ENCODE measurements at regions not wholly inside any gene's neighbourhood (a gene's known extent, or its start where the extent isn't known, plus 50 kb on each side); places are given as distances from the start of the nearest gene placed in this dataset.

DNA sequence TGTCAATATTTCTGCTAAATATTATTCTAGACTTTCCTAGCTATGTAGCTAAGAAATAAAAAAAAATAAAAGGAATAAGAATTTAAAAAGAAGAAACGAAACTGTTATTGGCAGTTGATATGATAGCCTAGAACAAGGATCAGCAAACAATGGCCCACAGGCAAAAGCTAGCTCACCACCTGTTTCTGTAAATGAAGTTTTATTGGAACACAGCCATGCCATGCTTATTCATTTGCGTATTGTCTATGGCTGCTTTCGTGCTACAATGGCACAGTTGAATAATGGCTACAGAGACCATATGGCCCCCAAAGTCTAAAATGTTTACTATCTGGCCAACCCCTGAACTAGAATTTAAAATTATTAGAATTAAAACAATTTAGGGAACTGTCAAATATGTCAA is 952.6 kb upstream of the MAP3K7 start:
- no peak overlapping the region for H3K4me3 ChIP-seq (ENCODE audit: low read length)
- H3K36me3 ChIP-seq (ENCODE audit: control insufficient read depth, insufficient read depth, low read length): no peaks in the 10 kb centered on the region
- no peak for DNase-seq (ENCODE audit: low read depth, low spot score)
- no peaks in the 10 kb centered on the region for H3K4me1 ChIP-seq (ENCODE audit: control insufficient read depth, insufficient read depth, low read length)
- WGBS (ENCODE audit: insufficient coverage, insufficient read length): no CpG with 5 or more reads among the region's 3 CpGs
- H3K9me3 ChIP-seq (ENCODE audit: control insufficient read depth, insufficient read depth, low read length): no peaks in the 10 kb centered on the region
- no peaks in the 10 kb centered on the region for H3K27me3 ChIP-seq (ENCODE audit: control insufficient read depth, insufficient read depth, low read length)
- no peak overlapping the region for H3K27ac ChIP-seq (ENCODE audit: low read length)

DNA sequence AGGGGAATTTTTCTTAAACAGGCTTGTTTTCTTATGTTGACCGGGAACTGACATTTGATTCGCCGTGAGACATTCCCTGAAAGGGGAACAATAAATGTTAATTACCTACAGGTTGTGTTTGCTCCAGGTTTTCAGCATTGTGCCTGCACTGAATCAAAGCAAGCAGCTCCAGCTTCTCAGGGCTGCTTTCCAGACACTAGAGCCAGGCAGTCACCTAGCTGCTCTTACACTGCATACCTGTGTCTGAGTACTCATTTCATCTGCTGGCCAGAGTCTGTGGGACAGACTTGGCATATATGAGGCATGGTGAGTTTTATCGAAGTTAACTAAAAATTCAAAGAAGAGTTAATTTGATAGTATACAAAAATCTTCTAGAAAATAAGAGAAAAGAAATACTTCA is 951.8 kb upstream of the MAP3K7 start:
- DNase-seq (ENCODE audit: low read depth, low spot score): no peak
- H3K36me3 ChIP-seq (ENCODE audit: control insufficient read depth, insufficient read depth, low read length): no peaks in the 10 kb centered on the region
- WGBS (ENCODE audit: insufficient coverage, insufficient read length): no CpG with 5 or more reads among the region's 4 CpGs

DNA sequence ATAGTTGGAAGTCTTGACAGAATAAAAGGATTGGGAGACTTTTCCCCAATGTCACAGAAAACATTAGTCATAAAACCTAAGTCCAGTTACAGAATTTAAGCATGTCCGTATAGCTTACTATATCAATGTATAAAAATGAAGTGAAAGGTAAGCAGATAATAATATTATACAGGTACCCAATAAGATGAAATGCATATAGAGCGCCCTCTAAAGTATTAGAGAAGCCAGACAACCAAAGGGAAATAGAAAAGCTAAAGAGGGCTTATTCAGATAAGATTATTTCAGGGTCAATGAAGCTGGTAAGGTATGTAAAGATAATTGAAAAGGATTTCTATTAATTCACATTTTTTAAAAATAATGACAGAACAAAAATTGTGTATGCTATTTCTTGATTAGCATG is 947.7 kb upstream of the MAP3K7 start:
- no CpG with 5 or more reads among the region's 2 CpGs for WGBS (ENCODE audit: insufficient coverage, insufficient read length)
- Histone ChIP-seq H3K4me1 (ENCODE audit: control insufficient read depth, insufficient read depth, low read length) (no peaks in the 10 kb centered on the region), H3K27me3 (ENCODE audit: control insufficient read depth, insufficient read depth, low read length) (no peaks in the 10 kb centered on the region), H3K9me3 (ENCODE audit: control insufficient read depth, insufficient read depth, low read length) (no peaks in the 10 kb centered on the region), H3K27ac (ENCODE audit: low read length) (no peak overlapping the region), H3K4me3 (ENCODE audit: low read length) (no peak overlapping the region), H3K36me3 (ENCODE audit: control insufficient read depth, insufficient read depth, low read length) (no peaks in the 10 kb centered on the region)
- no peak for DNase-seq (ENCODE audit: low read depth, low spot score)

More for the DNA sequence above, 951.8 kb upstream of the MAP3K7 start:
- no peaks in the 10 kb centered on the region for H3K27me3 ChIP-seq (ENCODE audit: control insufficient read depth, insufficient read depth, low read length)
- no peaks in the 10 kb centered on the region for H3K4me1 ChIP-seq (ENCODE audit: control insufficient read depth, insufficient read depth, low read length)
- no peak overlapping the region for H3K27ac ChIP-seq (ENCODE audit: low read length)
- H3K4me3 ChIP-seq (ENCODE audit: low read length): no peak overlapping the region
- no peaks in the 10 kb centered on the region for H3K9me3 ChIP-seq (ENCODE audit: control insufficient read depth, insufficient read depth, low read length)

DNA sequence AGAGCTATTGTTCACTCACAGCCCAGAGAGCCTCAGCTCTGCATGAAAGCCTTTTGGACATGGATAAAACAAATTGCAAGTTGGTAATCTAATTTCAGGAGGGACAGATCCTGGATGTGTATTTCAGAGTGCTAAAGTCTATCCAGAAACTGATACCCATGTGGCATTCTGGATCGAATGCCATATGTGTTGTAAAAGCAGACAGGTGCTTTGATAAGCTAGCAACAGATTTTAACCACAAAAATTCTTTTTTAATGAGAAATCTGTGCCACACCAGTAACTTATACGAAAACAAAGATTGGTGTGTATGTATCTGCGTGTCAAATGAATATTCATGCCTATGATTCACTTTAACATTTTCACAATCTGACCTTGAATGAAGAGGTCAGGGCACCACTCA is 936.6 kb upstream of the MAP3K7 start:
- no peak overlapping the region for H3K4me3 ChIP-seq (ENCODE audit: low read length)
- no peaks in the 10 kb centered on the region for H3K36me3 ChIP-seq (ENCODE audit: control insufficient read depth, insufficient read depth, low read length)
- no peak for DNase-seq (ENCODE audit: low read depth, low spot score)
- no peaks in the 10 kb centered on the region for H3K27me3 ChIP-seq (ENCODE audit: control insufficient read depth, insufficient read depth, low read length)
- H3K9me3 ChIP-seq (ENCODE audit: control insufficient read depth, insufficient read depth, low read length): no peaks in the 10 kb centered on the region
- H3K27ac ChIP-seq (ENCODE audit: low read length): no peak overlapping the region
- H3K4me1 ChIP-seq (ENCODE audit: control insufficient read depth, insufficient read depth, low read length): no peaks in the 10 kb centered on the region
- no CpG with 5 or more reads among the region's 3 CpGs for WGBS (ENCODE audit: insufficient coverage, insufficient read length)

DNA sequence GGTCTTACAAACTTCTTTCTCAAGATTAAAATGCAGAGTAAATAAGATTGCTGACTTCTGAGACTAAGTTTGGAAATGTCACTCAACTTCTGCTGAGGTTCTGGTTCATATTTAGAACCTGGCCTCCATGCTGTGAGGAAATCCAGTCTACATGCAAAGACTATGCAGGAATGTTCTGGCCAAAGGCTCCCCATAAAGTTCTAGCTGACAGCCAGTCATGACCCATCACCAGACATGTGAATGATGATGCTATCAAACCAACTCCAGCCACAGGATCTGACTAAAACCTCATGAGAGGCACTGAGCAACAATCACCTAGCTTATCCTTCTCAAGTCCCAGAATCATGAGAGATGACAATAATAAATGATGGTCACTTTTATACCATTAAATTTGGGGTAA is 935.1 kb upstream of the MAP3K7 start:
- Histone ChIP-seq H3K4me1 (ENCODE audit: control insufficient read depth, insufficient read depth, low read length) (no peaks in the 10 kb centered on the region), H3K27ac (ENCODE audit: low read length) (no peak overlapping the region), H3K9me3 (ENCODE audit: control insufficient read depth, insufficient read depth, low read length) (no peaks in the 10 kb centered on the region), H3K4me3 (ENCODE audit: low read length) (no peak overlapping the region), H3K27me3 (ENCODE audit: control insufficient read depth, insufficient read depth, low read length) (no peaks in the 10 kb centered on the region), H3K36me3 (ENCODE audit: control insufficient read depth, insufficient read depth, low read length) (no peaks in the 10 kb centered on the region)
- no peak for DNase-seq (ENCODE audit: low read depth, low spot score)

DNA sequence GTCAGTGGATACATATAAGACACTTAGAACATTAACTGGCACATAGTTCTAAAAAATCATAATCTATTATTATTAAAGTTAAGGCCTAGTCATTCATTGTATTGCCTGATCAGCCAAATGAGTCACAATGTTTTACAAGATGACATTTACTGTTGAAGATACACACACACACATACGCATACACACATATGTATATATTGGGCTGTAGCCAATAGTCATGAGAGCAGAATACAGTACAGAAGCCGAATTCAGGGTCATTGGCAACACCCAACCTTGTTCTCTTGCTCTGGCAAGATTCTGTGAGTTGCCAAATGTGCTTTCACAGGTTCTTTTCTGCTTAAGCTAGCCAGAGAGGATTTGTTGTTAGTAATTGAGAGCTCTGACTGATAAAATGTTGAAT is 922.8 kb upstream of the MAP3K7 start:
- Histone ChIP-seq H3K4me3 (ENCODE audit: low read length) (no peak overlapping the region), H3K36me3 (ENCODE audit: control insufficient read depth, insufficient read depth, low read length) (no peaks in the 10 kb centered on the region), H3K4me1 (ENCODE audit: control insufficient read depth, insufficient read depth, low read length) (no peaks in the 10 kb centered on the region), H3K9me3 (ENCODE audit: control insufficient read depth, insufficient read depth, low read length) (no peaks in the 10 kb centered on the region), H3K27me3 (ENCODE audit: control insufficient read depth, insufficient read depth, low read length) (no peaks in the 10 kb centered on the region), H3K27ac (ENCODE audit: low read length) (no peak overlapping the region)
- WGBS (ENCODE audit: insufficient coverage, insufficient read length): no CpG with 5 or more reads among the region's 2 CpGs
- no peak for DNase-seq (ENCODE audit: low read depth, low spot score)

DNA sequence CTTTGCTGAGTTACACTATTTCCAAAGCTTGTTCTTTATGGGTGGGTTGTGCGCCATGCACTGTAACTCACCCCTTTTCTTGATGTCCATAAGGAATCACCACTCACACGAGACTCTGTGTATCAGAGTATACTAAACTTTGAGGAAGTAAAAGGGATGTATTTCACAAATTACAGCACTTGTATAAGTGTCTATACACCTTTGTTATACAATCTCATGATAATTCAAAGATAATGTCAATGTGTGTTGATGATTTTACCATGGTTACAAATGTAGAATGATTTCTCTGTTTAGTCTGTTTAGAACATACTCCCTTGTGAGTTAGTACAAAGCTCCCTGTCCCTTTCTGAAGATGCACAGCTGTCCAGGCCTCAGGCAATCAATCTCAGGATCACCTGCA is 922.2 kb upstream of the MAP3K7 start:
- Histone ChIP-seq H3K9me3 (ENCODE audit: control insufficient read depth, insufficient read depth, low read length) (no peaks in the 10 kb centered on the region), H3K4me1 (ENCODE audit: control insufficient read depth, insufficient read depth, low read length) (no peaks in the 10 kb centered on the region), H3K4me3 (ENCODE audit: low read length) (no peak overlapping the region), H3K36me3 (ENCODE audit: control insufficient read depth, insufficient read depth, low read length) (no peaks in the 10 kb centered on the region), H3K27me3 (ENCODE audit: control insufficient read depth, insufficient read depth, low read length) (no peaks in the 10 kb centered on the region), H3K27ac (ENCODE audit: low read length) (no peak overlapping the region)
- WGBS (ENCODE audit: insufficient coverage, insufficient read length): no CpG with 5 or more reads among the region's 2 CpGs
- DNase-seq (ENCODE audit: low read depth, low spot score): no peak

DNA sequence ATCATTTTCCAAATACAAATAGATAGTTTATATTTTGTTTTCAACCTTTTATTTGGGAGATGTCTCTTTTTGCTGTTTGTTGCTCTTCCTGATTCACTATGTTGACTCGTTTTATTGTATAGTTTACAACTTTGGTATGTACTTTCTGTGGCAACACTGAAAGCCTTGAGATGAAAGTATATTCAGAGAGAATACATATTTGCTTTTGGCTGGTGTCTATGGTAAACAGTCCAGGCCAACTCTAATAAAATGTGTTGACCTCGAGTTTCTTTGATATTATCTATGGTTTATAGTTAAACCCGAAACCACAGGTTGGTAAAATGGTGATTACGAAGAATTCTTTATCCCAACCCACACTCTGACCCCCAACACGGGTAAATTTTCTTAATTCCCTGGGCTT is 919.6 kb upstream of the MAP3K7 start:
- Histone ChIP-seq H3K4me3 (ENCODE audit: low read length) (no peak overlapping the region), H3K27me3 (ENCODE audit: control insufficient read depth, insufficient read depth, low read length) (no peaks in the 10 kb centered on the region), H3K4me1 (ENCODE audit: control insufficient read depth, insufficient read depth, low read length) (no peaks in the 10 kb centered on the region), H3K27ac (ENCODE audit: low read length) (no peak overlapping the region), H3K9me3 (ENCODE audit: control insufficient read depth, insufficient read depth, low read length) (no peaks in the 10 kb centered on the region), H3K36me3 (ENCODE audit: control insufficient read depth, insufficient read depth, low read length) (no peaks in the 10 kb centered on the region)
- no peak for DNase-seq (ENCODE audit: low read depth, low spot score)
- no CpG with 5 or more reads among the region's 5 CpGs for WGBS (ENCODE audit: insufficient coverage, insufficient read length)

DNA sequence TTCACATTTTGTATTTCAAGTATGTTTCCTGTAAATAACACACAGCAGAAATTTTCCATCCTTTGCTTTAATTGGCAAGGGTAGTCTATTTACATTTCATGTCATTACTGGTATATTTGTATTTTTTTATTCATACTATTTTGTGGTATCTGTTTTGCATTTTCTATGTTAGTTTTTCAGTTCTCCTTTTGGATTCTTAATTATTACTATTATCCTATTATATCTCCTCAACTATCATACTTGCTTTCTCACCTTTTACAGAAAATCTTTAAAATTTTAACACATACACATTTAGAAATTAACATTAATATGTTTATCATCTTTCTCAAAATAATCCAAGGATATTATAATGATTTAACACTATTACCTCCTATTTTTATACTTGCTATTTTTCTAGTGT is 918.3 kb upstream of the MAP3K7 start:
- no peak overlapping the region for H3K4me3 ChIP-seq (ENCODE audit: low read length)
- no peaks in the 10 kb centered on the region for H3K9me3 ChIP-seq (ENCODE audit: control insufficient read depth, insufficient read depth, low read length)
- H3K36me3 ChIP-seq (ENCODE audit: control insufficient read depth, insufficient read depth, low read length): no peaks in the 10 kb centered on the region
- H3K27me3 ChIP-seq (ENCODE audit: control insufficient read depth, insufficient read depth, low read length): no peaks in the 10 kb centered on the region
- DNase-seq (ENCODE audit: low read depth, low spot score): no peak
- H3K4me1 ChIP-seq (ENCODE audit: control insufficient read depth, insufficient read depth, low read length): no peaks in the 10 kb centered on the region
- no peak overlapping the region for H3K27ac ChIP-seq (ENCODE audit: low read length)

DNA sequence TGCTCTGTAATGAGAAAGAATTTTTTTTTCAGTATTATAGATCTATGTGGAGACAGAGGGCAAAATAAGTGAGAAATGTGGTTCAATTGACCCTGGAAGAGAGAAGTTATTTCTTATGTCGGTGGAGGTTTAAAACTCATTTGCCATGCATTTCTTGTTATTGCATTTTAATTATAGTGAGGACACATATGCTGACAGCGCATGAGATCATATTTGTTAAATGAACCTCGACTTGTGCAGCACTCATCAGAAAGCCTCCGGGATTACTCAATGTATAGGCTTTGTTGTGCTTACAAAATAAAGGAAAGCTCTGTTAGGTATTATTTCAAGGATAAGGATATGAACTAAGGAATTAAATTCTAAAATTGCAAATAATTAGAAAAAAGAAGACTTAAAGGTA is 915.1 kb upstream of the MAP3K7 start:
- no peak for DNase-seq (ENCODE audit: low read depth, low spot score)
- H3K9me3 ChIP-seq (ENCODE audit: control insufficient read depth, insufficient read depth, low read length): no peaks in the 10 kb centered on the region
- no CpG with 5 or more reads among the region's 4 CpGs for WGBS (ENCODE audit: insufficient coverage, insufficient read length)
- no peaks in the 10 kb centered on the region for H3K36me3 ChIP-seq (ENCODE audit: control insufficient read depth, insufficient read depth, low read length)
- H3K27me3 ChIP-seq (ENCODE audit: control insufficient read depth, insufficient read depth, low read length): no peaks in the 10 kb centered on the region
- no peak overlapping the region for H3K27ac ChIP-seq (ENCODE audit: low read length)
- H3K4me1 ChIP-seq (ENCODE audit: control insufficient read depth, insufficient read depth, low read length): no peaks in the 10 kb centered on the region
- no peak overlapping the region for H3K4me3 ChIP-seq (ENCODE audit: low read length)

DNA sequence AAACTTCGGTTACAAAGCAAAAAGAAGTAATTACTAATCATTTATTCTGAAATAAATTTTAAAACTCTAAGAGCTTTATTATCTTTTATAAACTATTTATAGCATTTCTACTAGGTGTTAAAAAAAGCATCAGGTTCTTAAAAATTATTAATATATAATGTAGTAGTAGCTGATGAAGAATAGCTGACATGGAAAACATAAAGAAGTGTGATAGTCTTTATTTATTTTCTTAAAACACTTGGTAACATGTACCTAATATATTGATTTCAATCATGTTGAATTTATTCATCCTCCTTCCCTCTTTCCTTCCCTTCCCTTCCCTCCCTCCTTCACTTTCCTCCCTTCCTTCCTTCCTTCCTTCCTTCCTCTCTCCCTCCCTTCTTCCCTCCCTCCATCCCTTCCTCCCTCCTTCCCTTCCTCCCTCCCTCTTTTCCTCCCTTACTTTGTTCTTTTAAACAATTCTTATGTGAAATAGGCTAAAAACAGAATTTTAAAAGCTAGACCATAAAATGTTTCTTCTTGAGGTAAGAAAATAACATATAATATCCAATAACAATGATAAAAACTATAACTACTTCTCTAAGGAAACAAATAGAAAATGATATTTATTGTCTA is 913.9 kb upstream of the MAP3K7 start:
- no CpG with 5 or more reads among the region's 1 CpG for WGBS (ENCODE audit: insufficient coverage, insufficient read length)
- DNase-seq (ENCODE audit: low read depth, low spot score): no peak
- Histone ChIP-seq H3K27ac (ENCODE audit: low read length) (no peak overlapping the region), H3K27me3 (ENCODE audit: control insufficient read depth, insufficient read depth, low read length) (no peaks in the 10 kb centered on the region), H3K4me1 (ENCODE audit: control insufficient read depth, insufficient read depth, low read length) (no peaks in the 10 kb centered on the region), H3K4me3 (ENCODE audit: low read length) (no peak overlapping the region), H3K9me3 (ENCODE audit: control insufficient read depth, insufficient read depth, low read length) (no peaks in the 10 kb centered on the region), H3K36me3 (ENCODE audit: control insufficient read depth, insufficient read depth, low read length) (no peaks in the 10 kb centered on the region)

Data from iPS DF 6.9 (cell line).